ENCODE measurements at regions not wholly inside any gene's neighbourhood (a gene's known extent, or its start where the extent isn't known, plus 50 kb on each side); places are given as distances from the start of the nearest gene placed in this dataset.

DNA sequence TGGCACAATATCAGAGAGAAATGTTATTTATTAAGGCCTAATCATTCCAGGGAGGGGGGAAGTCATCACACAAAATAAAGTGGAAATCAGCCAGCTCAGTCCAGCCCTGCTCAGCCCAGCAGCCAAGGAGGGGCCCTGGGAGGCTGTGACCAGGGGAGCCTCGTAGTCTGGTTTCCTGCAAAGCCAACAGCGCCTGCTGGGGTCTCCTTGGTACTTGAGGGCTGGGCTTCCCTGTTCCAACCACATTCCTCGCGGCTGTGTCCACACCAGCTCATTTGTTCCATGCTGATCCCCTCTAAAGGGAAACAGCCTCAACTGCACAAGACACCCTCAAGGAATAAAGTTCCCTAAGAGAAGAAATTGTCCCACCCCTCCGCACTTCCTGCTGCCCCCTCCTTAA is 154.0 kb downstream of the TMEM132E start:
- DNase-seq = no peak

DNA sequence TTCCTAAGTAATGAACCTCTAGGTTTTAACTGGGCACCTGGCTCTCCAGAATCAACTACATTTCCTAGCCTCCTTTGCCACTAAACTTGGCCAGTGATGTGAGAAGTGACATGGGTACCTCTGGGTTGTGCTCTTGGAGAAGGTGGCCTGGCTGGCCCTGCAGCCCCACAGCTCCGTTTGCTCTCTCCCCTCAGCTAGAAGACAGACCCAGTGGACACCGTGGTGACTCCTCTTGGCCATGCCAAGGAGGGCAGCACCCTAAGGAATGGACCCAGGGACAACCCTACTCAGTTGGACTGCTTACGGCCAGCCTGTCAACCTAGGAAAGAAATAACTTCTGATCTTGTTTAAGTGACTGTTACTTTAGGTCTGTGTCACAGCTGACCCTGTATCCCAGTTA is 151.4 kb downstream of the TMEM132E start:
- no peak for DNase-seq

DNA sequence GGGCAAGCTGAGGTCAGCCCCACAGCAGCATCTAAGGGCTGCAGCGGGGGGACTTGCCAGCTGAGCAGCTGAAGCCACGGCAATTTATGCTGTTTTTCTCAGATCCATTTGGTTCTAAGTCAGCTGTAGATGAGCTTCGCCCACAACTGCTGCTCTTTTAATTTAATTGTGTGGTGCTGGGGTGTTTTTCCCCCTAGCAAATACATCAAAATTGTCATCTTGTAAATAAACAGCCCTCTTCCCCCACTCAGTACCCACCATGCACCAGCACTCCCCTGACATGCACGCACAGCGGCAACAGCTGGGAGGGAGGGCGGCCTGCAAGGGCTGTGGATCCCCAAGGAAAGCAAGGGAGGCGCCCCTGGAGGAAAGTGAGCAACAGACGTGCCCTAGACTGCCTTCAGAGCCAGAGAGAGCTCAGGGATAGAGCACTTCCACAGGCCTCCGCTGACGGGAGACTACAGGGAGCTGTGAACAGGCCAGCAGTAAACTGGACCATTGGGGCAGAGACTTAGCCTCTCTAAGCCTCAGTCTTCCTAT is 149.5 kb downstream of the TMEM132E start:
- DNase-seq = no peak

DNA sequence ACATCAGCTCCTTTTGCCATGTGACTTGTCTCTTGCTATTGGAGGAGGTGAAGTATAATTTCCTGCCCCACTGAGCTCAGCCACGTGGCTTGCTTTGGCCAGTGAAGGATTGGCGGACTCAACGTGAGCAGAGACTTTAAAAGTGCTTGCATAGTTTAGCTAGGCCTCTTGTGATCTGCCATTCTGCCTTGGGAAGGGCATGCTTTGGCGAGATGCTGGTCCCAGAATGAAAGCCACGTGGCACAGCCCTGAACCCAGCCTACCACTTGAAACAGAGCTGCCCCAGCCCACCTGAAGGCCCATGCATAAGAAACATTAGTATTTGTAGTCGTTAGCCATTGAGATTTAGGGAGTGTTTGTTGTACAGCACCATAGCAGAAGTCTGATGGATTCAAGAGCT is 148.2 kb downstream of the TMEM132E start:
- DNase-seq = no peak

DNA sequence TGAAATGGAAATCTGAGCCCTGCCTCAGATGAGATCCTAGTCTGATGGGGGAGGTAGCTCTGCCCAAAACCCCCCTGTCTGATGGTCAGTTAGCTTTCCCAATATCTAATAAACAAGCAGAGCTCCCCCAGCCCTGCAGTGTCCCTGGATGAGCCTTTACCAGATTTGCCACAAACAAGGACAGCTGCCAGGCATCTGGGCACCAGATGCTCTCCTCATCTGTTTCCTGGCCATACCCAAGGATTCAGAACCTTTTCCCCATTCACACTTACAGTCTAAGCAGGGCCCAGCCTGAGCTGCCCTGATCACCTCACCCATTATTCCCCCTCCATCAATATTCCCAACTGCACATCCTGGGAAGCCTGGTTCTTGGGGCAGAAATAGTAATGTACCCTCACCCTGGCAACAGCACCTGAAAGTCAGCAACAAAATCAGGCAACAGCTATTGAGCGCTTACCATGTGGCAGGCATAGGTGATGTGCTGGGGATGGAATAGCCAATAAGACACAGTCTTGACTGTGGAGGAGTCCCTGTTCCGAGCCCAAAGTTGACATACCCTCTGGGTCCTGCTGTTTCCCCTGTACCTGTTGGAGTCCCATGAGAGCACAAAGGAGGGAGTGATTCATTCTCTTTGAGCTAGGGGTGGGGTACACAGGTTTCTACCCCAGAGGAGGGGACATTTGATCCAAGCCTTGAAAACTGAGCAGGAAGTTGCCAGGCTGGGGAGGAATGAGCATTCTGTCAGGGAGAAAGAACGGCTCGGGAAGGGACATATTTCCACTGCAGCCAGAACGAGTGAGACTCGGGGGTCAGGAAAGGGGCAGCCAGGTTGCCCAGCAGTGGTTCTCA is 147.4 kb downstream of the TMEM132E start:
- no peak for DNase-seq

DNA sequence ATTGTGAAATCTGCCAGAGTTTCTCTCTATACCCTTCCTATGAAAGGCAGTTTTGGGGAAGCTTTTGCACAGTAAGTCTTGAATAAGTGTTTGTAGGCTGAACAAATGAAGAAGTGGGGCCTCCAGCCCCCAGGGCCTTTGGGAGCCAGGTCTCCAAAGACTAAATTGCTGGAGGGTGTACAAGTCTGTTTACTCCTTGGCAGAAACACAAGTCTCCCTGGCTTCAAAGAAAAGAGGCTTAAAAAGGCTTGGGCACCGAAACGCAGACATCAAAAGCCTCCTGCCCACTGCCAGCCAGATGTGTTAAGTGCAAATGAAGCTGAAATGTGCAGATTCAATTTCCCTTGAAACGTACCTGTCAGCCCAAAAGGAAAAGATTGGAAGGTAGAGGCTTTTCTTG is 146.3 kb downstream of the TMEM132E start:
- DNase-seq = no peak

DNA sequence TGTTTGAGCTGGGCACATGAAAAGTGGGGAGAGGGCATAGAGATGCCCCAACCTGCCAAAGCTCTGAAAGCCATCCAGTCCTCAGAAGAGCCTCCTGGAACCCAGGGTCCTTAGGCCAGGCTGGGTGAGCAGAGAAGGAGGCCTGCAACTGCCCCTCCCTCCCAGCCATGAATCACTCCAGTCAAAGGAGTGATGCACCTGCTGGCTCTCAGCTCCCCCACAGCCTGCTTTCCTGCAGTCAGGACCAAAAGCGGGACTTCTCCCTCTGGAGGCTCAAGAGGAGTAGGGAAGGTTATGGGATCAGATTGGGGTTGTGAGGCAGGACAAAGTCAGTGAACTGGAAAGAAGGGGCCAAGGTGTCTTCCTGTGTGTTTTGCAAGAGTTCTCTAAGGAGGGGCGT is 145.6 kb downstream of the TMEM132E start:
- DNase-seq = no peak

DNA sequence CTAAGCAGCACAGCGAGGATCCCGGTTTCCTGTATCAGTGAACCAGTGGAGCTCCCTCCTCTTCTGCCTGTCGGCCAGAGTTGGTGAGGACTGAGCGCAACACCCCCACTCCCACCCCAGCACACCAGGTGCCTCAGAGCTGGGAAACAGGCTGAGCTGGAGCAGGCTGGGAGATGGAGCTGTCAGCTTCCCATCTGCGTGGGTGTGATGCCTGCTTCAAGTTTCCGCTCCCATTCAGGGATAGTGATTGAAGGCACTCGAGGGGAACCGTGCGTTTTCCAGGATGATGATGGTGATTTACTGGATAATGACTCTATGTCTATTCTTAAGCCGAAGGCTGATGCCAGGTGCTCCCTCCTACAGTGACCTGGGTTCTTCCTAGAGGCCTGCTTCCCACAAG is 144.5 kb downstream of the TMEM132E start:
- DNase-seq = no peak

DNA sequence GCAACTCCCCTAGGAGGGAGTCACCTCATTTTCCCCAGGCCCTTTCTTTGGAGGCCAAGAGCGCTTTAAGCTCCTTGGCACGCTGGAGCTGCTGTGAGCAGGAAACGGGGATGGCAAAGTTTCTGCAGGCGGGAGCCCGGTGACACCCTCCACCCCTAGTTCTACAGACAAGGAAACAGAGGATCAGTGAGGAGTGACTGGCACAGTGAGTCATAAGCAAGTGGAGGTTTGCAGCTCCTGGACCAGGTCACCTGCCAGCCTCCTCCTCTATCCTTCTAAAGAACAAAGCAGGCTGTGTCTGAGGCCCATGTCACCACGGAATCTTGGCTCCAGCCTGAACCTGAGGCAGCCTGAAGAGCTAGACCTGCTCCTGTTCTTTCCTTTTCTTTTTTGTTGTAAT is 141.9 kb downstream of the TMEM132E start:
- DNase-seq = no peak

DNA sequence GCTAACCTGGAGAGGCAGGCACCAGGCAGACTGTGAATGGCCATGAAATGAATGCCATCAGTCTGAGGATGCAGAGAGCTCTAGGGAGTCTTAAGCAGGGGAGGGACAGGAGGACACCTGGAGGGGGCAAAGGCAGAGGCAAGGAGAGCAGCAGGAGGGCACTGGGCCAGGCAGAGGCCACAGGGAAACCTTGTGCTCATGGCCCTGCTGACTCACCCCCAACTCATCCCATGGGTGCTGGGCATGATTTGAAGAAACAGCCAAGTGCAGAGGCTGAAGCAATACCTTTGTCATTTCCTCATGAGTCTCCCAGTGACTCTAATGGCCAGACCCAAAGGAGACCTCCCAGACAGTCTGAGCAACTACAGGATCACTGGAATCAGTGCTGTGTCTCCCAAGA is 141.4 kb downstream of the TMEM132E start:
- no peak for DNase-seq

DNA sequence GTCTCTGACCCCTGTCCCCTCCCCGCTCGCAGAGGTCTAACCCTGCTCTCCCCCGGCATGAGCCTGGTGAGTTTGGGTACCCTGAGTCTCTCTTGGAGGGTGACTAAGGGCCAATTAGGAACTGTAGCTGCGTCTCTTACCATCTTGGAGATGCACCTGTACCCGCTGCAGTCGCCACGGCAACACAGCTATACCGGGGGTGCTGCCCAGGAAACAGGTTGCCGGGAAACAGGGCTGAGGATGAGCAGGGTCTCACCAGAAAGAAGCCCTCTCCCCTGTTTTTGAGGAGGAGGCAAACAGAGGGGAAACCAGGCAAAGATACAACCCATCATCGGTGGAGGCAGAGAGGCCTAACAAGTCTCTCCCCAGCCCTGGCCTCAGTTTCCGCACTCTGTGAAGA is 140.2 kb downstream of the TMEM132E start:
- DNase-seq = no peak

DNA sequence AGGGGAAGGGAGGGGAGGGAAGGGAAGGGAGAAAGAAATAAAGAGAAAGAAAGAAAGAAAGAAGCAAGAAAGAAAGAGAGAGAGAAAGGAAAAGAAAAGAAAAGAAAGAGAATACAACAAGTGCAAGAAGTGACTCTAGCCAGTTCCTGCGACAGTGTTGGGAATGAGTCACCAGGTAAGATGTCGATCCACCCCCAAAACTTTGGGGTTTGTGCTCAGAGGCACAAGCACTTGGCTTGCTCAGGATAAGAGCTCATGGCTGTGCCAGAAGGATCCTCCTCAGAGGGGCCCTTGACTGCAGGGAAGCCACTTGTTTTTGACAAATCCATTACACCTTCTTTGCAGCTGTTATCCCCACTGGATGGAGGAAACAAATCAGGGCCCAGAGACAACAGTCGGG is 137.7 kb downstream of the TMEM132E start:
- DNase-seq = no peak

DNA sequence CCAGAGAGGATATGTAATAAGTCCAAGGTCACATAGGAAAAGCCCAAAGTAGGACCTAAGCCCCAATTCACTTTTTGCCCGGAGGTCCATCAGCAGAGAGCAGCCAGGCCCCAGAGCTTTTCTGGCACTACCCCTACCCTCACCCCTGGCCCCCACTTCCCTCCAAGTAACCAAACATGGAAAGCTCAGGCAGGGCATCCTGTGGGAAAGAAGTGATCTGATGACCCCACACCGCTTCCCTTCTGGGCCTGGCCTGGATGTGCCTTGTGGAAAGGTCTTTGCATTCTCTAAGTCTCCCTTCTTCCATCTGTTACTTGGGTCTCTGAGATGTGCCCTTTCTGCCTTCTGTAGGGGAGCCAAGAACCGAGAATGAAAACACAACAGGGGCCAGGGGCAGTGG is 136.9 kb downstream of the TMEM132E start:
- no peak for DNase-seq

DNA sequence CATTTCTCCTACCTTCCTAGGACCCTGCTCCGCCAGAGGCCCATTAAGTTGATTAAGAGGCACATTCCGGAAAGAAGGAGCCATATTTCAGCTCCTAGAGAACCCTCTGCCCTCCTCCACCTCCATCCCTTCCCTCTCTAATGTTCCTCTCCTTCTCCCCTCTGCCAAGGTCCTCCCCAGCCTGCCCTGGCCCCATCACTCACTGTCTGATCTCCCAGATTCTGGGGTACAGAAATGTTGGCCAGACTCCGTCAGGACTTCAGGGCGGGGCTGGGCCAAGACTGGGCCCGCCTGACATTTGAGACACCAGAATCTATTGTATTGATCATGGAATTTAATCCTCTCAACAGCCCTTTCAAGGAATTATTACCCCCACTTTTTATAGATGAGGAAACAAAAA is 136.1 kb downstream of the TMEM132E start:
- no peak for DNase-seq

DNA sequence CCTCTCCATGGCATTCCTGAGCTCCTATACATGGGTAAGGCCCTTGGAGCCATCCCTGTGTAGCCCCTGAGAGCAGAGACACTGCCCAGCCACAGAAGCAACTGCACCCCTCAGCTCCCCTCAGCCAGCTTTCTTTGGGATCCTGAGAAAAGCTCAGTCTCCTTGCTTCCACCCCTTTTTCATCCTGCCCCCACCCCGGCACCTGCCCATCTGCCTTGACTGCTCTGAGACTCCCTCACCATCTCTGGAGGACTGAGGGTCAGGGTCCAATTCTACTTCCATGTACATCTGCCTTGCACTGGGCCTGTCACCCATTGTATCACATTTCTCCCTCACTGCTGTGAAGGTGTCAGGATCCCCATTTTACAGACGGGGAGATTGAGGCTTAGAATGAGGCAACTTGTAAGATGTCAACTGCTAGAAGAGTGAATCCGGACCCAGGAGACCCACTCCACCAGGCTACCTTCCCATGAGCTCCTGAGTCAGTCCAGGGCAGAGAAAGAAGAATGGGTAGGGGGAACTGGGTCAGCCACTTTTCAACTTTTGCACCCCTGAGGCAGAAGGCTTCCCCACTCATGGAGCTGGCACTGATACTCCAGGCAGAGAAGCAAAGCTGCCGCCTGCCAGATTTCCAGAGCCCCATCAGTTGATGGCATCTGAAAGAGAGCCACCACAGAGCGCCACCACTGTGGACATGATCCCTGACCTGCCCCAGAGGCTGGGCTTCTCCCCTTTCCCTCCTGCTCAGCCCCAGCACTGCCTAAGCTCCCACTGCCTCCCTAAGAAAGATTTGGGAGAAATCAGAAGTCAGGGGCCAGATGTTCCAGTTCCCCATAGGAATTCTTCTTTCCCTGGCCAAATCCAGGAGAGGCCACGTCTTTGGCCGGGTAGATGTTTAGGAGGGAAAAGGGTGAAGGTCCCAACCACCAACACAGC is 135.4 kb downstream of the TMEM132E start:
- no peak for DNase-seq

DNA sequence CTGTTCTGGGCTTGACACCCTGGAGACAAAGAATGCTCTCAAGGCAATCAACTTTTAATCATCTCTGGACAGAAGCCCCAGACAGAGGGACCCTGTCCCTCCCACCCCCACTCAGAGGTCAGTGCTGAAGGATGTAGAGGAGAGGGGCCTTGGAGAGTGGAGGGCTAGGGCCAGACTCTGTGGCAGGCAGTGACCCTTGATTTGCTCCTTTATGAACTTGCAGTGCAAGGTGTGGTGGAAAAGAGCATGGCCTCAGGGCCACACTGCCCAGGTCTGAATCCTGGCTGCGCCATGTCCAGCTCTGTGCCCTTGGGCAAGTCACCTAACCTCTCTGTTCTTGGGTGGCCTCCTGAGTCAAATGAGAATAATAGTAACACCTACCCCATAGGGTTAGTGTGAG is 134.3 kb downstream of the TMEM132E start:
- no peak for DNase-seq

DNA sequence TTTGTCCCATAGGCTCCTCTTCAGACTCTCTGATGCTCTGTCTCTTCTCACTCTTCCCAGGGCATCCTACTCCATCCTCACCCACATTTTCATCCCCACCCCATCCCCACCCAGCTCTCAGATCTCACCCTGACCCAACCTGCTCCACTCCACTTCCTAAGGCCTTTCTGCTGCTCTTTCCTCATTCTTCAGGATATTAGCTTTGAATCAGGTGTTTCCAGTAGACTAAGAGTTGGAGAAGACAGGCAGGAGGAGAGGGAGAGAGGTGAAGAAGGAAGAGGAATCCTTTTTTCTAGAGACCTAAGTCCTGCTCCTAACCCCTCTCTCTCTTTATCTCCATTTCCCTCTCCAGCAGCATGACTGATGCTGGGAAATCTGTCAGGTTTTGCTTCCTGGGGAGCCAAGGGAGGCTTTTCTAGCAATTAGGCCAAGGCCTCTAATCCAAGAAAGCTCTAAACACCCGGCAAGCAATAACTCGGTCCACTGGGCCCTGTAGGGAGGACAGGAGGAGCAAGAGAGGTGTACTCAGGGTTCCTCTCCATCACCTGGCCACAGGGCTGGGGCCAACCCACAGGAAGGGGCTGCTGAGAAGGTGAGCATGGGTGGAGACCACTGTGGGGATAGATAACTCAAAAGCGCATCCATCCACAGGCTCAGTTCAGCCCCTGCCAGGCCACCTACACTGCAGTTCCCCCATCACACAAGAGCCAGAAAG is 133.3 kb downstream of the TMEM132E start:
- no peak for DNase-seq

DNA sequence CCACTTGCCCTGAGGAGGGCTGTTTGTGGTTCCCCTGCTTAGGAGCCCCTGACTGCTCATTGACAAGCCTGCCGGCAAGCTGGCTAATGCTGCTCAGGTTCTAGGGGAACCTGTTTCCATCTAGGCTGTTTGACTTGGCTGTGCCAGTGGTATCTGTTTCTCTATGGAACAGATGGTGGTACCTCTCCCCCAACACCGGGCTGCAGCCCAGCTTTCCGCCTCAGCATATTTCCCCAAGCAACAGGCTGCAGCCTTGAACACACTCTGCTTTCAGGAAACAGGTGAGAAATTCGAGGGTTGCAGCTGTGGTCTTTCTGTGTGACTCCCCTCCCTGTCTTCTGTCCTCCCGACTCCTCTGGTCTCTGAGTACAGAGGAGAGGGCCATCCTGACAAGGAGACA is 132.3 kb downstream of the TMEM132E start:
- no peak for DNase-seq

DNA sequence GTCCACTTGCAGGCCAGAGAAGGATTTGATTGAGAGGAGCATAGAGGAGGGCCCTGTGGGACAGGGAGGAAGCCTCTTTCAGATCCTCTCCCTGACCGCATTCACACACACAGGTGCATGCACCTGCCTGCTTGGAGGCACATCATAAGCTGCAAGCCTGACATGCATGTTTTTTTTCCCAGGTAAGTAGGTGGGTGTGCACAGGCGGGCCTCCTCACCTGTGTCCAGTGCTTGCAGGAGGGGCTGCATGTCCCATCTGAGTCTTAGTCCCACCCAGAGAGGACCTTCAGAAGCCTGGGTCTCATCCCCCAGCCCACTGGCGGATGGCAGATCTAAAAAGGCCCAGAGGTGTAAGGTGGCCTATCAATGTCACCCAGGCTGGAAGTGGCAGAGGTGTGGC is 130.8 kb downstream of the TMEM132E start:
- DNase-seq = no peak

DNA sequence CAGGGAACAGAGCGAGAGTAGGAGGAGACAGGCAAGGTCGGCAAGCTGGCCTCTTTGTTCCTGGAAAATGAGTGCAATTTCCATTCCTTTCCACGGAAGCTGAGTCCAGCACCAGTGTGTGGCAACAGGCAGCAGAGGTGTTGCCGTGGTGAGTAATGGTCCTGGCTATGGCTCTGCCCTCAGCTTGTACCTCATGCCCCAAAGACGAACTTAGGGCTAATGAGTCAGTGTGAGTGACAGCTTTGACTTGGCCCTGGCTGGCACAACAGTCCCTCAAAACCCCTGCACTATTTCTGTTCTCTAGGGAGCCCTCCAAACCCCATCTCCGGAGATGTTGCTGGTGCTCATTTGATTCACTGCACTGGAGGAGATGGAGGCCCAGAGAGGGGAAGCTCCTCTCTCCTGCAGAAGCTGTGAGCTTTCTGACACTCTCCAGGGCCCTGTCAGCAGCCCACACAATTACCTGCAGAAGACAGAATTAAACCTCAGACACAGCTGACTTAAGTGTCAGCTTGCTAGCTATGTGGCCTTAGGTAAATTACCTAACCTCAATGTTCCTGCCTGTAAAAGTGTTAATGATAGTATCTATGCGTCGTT is 129.9 kb downstream of the TMEM132E start:
- DNase-seq = no peak

DNA sequence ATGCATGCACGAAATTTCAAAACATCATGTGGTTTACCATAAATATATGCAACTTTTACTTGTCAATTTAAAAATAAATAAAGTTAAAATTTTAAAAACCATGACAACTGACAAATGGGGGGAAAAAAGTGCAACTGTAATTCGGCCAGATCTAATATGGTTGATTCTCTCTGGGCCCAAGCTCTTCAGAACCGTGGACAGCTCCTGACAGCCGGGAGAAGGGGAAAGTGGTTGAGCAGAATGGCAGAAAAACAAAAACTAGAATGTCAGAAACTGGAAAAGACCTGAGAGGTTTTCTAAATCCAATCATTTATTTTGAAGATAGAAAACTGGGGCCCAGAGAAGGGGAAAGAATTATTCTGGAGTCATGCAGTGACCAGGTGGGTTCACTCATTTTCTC is 126.6 kb downstream of the TMEM132E start:
- no peak for DNase-seq

DNA sequence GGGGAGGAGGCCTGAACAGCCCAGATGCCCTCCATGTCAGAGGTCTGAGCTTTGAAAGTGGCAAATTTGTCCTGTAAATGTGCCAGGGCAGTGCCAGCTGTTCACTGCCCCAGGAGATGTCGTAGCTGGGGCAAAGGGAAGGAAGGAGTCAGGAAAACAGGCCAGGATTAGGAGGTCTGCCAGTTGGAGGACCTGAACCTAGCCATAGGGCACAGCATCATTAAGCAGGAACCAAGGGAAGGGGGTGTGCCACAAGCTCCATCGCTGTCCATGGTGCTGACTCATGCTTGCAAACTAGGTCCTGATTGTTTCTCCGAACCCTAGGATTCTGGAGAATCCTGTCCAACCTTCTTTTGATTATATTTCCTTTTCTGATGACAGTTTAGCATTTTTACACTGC is 124.2 kb downstream of the TMEM132E start:
- peak; percentile 7 for DNase-seq

DNA sequence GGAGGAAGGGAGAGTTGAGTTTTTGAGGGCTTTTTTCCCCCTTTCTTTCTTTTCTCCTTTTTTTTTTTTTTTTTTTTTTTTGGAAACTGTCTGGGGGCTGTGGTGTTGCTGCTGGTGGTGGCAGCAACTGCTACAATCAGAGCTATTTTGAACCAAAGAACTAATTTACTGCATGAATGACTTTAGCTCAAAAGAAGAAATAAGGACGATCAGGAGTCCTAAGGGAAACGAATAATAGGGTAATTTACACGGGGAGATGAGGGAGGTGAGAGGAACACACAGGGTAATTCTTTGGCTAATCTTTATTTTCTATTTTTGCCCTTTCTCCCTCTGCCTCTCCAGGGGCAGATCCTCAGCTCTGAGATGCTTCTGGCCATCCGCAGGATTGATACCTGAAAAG is 119.8 kb downstream of the TMEM132E start:
- no peak for DNase-seq
